Left ventricle myocardium superior (tissue), 1 donor: ENCODE measurements at regions not wholly inside any gene's neighbourhood (a gene's known extent, or its start where the extent isn't known, plus 50 kb on each side); places are given as distances from the start of the nearest gene placed in this dataset.
A peak's percentile ranks its signal among the peaks of the same experiment; 100 is the strongest.
"Not testable (repeated sequence)": the region's sequence is repeated elsewhere in the genome, so short reads cannot be mapped to it uniquely, and the experiment has no call there.

Experiments
- ATAC-seq: fragments of 200-7000 bp; cut with Tn5 transposase; one replicate; pipeline ENCODE4 v1.9.1; 2020; ENCODE audit warnings: mild to moderate bottlenecking, moderate library complexity
- DNase-seq: peaks from one replicate; pipeline ENCODE4 v3.0.0-alpha.2; 2020
- intact Hi-C: fragments of 100-400 bp; cut with micrococcal nuclease; formaldehyde crosslinking; loops from one replicate; pipeline ENCODE4 v1.11.0; 2022
- donor health status: DM: no; HTN: yes; CAD: no; lungs with severe emphysema.

DNA sequence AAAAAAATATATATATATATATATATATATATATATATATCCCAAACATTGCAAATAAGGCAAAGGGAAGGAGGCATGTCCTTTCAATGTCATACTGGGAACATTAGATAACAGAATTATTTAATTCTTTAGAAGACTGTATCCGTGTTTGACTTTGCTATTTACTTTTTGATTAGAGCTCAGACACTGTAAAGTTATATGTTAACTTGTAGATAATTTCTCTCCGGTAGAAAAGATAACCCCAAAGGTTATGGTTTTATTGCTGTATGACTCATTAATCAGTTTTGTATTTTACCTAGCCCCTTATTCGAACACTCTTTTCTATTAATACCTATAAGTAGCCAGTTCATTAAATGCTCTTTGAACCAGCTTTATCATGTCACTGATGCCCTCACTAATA, 150.6 kb upstream of the DUSP21 start:
- intact Hi-C loops: no loop called here
- DNase-seq: no peak
- ATAC-seq: no peak

DNA sequence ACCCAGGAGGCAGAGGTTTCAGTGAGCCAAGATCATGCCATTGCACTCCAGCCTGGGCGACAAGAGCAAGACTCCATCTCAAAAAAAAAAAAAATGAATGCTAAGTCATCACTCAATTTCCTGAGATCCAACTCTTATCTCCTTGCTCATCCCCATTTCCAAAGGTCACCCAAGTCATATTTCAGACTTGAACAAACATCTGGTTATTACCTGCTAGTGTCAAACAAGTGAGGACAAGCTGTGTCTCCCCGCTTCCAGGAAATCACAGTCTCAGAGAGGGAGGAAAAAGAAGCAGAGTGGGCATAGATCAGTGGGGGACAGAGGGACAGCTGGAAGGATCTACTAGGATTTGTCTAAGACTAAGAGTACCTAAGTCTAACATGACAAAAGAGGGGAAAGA, 147.5 kb upstream of the FUNDC1 start:
- intact Hi-C loops: no loop called here
- ATAC-seq (no peak), DNase-seq (no peak)

DNA sequence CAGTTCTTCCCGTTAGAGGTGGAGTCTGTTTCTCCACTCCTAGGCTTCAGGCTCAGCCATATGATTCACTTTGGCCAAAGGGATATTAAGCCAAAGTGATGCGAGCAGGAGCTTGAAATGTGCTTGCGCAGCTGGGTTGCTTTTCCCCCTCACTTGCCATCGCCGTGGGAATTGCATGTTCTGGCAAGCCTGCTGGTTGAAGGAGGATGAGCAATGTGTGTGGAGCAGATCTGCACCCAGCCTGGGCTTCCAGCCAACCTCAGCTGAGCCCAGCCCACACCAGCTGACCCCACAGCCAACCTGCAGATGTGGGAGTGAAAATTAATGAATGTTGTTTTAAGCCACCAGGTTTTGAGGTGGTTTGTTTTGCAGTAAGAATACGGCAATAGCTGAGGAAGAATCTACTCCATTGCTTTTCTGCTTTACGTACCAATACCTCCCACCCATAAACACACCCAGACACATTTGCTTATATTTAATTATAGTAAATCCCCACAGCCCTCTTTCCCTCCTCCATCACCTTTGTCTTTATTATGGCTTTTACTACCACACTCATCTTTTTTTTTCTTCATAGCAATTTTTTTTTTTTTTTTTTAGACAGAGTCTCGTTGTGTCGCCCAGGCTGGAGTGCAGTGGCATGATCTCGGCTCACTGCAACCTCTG, 132.8 kb upstream of the FUNDC1 start:
- DNase-seq (peak; percentile 58), ATAC-seq (peak; percentile 70)
- intact Hi-C loops: no loop called here

DNA sequence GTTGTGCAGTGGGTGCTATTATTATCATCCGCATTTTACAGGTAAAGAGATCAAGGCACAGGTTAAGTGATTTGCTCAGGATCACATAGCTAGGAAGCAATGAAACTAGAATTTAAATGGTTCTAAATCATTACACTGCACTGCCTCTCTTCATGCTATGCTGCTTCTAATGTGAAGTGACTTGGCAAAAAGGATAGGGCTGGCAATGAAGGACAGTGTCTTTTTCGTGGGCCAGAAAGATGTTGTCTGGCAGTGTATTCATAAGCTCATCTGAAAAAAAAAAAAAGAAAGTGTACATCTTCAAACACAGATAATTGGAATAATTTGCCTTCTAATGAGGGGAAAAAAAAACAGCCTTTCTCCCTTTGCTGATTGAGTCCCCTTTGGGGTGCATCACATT, 132.2 kb upstream of the FUNDC1 start:
- ATAC-seq: no peak

DNA sequence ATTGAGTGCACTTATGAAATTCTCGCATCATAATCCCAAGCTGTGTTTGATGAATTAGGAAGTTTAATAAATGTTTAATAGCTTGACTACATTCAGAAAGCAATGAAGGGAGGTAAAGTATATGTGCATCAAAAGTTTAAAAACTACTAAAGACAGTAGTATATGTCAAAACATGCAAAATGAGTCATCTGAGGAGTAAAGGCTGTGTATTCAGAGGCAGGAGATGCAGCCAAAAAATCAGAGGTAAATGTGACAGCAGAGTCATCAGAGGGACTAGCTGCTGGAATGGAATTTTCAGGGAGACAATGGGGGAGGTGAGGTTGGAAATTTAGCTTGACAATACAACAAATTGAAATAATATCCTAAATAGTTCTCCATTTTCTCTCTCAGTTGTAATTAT, 127.0 kb upstream of the FUNDC1 start:
- ATAC-seq: no peak
- intact Hi-C loops: no loop called here

More for the DNA sequence above, 132.2 kb upstream of the FUNDC1 start:
- no peak for DNase-seq
- intact Hi-C loops: no loop called here

DNA sequence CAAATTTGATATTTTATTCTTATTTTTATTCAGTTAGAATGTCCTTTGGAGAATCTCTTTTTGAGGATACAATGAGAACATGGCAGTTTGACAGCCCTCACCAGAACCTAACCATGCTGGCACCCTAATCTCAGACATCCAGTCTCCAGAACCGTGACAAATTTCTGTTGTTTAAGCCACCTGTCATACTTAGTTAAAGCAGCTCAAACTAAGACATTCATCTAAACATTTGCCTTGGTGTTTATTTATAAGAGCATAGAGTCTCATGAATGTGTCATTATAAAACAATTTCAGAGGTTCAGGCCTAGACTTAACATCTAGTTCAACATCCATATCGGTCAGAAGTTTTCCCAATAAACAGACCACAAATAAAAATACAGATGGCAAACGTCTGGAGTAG, 125.1 kb upstream of the FUNDC1 start:
- DNase-seq (no peak), ATAC-seq (no peak)
- intact Hi-C loops: no loop called here

More for the DNA sequence above, 127.0 kb upstream of the FUNDC1 start:
- DNase-seq: no peak

DNA sequence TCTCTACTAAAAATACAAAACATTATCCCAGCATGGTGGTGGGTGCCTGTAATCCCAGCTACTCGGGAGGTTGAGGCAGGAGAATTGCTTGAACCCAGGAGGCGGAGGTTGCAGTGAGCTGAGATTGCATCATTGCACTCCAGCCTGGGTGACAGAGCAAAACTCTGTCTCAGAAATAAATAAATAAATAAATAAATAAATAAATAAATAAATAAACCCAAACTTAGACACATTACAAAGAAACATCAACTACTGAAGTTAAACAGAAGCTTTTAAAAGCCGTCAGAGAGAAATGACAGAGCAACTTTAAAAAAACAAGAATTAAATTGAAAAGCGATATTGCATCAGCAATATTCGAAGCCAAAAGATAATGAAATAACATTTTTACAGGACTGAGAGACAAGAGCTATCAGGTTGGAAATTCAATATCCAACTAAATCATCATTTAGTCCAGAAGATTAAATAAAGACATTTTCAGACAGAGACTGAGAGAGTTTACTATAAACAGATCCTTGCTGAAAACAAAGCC, 115.1 kb upstream of the FUNDC1 start:
- DNase-seq, intact Hi-C loops, ATAC-seq: not testable (repeated sequence)

DNA sequence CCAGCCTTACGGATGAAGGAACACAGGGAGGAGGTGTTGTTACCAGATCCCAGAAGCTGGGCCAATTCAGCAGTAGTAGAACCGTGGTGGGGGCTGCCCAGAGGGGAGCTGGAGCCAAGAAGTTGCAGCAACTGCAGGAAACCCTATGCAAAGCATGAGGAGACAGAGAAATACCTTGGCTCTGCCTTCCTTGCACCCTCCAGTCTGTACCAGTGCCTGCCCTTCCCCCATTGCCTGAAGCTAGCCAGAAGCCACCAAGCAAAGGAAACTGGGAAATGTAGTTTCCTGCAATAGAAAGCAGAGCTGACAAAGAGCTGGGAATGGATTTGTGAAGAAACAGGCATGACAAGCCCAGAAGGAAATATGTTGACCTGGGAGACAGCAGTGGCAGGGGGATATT, 108.7 kb upstream of the FUNDC1 start:
- intact Hi-C loops: no loop called here

DNA sequence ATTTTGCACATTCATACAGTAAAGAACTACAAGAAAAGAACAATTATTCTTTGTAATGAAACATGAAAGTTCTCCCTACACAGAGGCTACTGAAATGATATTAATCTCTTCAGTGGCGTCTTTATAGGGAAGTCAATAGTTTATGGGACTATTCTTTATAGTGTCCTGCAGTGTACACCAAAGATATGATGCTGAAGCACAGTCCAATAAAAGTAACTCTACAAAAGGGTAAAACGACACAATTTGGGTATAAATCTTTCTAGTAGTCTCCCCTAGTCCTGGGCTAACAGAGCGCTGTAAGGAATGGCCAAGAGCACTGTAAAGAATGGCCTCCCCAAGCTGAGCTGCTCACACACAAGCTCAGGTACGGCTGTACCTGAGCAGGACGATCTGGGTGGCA, 101.1 kb upstream of the FUNDC1 start:
- ATAC-seq: no peak
- intact Hi-C loops: no loop called here
- no peak for DNase-seq

More for the DNA sequence above, 108.7 kb upstream of the FUNDC1 start:
- no peak for DNase-seq
- no peak for ATAC-seq

DNA sequence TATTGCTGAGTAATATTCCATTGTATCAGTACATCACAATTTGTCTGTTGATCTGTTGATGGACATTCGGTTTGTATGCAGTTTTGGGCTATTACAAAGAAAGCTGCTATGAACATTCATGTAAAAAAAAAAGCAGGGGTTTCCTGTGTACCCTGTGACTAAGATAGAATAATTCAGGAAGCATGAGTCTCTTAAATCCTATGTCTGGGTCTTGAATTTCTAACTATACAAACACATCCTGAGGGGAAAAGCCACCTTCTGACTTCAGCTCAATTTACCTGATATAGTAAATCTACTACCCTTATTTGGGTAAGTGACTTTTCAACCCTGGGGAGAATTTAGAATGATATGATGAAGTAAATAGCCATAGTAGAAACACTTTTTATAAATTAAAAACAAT, 94.6 kb upstream of the FUNDC1 start:
- ATAC-seq (no peak), DNase-seq (no peak)
- intact Hi-C loops: no loop called here

DNA sequence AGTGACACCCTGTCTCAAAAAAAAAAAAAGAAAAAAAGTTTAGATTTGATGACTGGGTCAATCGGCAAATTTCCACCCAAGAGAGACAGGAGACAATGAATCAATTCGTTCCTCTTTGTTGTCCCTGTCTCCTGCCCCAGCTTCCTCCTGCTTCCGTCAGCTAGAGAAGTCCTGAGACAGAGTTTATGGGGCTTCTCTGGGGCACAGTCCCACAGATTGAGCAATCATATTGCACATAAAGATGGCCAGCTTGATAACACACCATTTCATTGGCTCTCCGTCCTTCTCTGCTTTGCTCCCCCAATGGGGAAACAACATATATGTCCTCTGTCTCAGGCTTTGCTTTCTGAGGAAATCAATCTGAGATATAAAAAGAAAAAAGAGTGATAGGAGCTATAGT, 78.4 kb upstream of the FUNDC1 start:
- intact Hi-C loops: no loop called here
- no peak for ATAC-seq

DNA sequence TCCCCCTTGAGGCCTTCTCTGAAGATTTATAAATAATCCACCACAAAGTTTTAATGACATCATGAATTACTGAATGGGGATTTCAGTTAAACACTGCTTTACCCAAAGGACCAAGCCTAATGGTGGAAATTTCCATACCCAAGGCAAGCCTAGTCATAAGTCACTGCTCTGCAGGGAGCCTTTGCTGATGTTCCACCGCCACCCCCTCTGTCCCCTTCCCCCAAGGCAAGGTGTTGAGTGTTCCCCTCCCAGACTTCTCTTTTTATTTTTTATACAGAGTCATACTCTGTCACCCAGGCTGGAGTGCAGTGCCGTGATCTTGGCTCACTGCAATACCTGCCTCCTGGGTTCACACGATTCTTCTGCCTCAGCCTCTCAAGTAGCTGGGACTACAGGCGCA, 76.4 kb upstream of the FUNDC1 start:
- ATAC-seq (no peak), DNase-seq (no peak)
- intact Hi-C loops: no loop called here

More for the DNA sequence above, 78.4 kb upstream of the FUNDC1 start:
- no peak for DNase-seq

DNA sequence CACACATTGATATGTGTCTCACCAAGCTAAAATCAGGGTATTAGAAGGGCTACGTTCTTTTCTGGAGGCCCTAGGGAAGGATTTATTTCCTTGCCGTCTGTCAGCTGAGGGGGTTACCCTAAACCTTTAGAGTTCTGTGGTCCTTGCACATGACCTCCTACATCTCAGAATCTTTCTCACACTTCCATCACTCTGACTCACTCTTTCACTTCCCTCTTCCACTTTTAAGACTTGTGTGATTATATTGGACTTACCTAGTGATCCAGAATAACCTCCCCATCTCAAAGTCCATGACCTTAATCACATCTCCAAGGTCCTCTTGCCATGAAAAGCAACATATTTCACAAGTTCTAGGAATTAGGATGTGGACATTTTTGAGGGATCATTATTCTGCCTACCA, 53.6 kb upstream of the FUNDC1 start:
- DNase-seq: no peak
- intact Hi-C loops: no loop called here

More for the DNA sequence above, 53.6 kb upstream of the FUNDC1 start:
- ATAC-seq: no peak
